GM12873 (cell line): ENCODE measurements at regions not wholly inside any gene's neighbourhood (a gene's known extent, or its start where the extent isn't known, plus 50 kb on each side); places are given as distances from the start of the nearest gene placed in this dataset.

Experiments
- CTCF ChIP-seq: IDR thresholded peaks from 2 replicates; pipeline ENCODE4 v1.5.1; 2012; ENCODE audit warnings: low read depth, mild to moderate bottlenecking, moderate library complexity, low read length, control low read depth; ENCODE audit not compliant: insufficient read depth; ENCODE audit errors: missing control alignments

- no peak for TF ChIP-seq CTCF
Measured at GRCh38 chr20:6590891-6591637, 176.4 kb upstream of the BMP2 start.

DNA sequence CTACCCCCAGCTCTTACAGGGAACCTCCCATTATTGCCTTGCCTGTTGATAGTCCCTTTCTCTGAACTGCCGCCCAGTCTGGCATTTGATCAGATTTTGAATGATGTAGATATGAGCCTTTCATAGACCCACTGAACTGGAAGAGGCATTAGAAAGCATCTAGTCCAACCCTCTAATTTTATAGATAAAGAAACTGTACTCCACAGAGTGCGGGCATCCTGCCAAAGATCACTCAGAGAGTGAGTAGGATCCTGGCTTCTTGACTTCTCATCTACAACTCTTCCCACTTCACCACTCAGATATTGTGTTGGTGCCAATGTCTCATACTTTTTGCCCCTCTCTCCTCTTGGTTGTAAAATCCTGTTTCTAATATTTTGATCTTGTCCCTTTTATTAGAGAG is 179.2 kb upstream of the BMP2 start:
- no peak for TF ChIP-seq CTCF

DNA sequence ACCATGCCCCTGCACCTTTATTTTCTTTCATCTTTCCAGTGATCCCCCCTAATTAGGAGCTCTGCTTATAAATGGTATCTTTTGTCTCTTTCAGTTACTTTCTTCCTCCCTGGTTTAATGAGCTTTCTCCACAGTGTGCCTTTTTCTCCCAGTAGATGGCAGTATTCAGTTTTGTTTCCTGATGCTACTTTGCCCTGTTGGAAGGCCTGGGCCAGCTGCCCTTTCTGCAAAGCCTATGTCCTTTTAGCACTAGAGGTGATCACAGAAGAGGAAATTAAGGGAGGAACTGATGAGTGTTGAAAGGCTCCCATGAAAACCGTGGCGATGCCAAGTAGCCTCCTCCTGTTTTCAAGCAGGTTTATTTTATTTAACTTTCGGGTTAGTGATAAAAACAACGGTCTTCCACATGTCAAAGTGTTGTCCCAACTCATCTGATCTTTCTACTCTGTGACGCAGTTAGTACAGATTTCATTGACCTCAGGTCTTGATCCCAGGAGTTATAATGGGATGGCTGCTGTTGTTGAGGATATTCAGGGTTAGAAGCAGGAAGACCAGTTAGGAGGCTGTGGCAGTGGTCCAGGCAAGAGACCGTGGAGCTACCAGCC is 184.2 kb upstream of the BMP2 start:
- peak; percentile 71 for TF ChIP-seq CTCF

DNA sequence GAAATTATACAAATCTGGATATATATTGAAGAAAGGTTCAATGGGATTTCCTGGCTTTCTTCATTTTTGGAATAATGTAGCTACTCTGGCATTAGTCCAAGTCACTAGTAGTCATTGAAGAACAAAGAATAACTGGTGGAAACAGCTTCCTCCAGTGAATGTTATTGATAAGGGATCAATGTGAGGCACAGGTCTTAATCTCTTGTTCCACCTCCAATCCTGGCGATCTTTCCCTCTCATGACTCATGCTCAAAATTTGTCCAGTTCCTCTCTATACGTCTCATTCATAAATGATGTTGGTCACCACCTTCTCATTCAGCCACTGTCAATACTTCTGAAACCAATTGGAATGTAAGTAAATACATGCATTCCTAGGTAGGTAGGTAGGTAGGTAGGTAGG is 185.0 kb upstream of the BMP2 start:
- TF ChIP-seq CTCF = no peak

- no peak for TF ChIP-seq CTCF
Measured at GRCh38 chr20:6580486-6580885, 187.0 kb upstream of the BMP2 start.

- TF ChIP-seq CTCF = no peak
Measured at GRCh38 chr20:6579824-6580223, 187.7 kb upstream of the BMP2 start.

GRCh38 chr20:6579417-6579816 is 188.1 kb upstream of the BMP2 start:
- no peak for TF ChIP-seq CTCF
